ENCODE measurements at regions not wholly inside any gene's neighbourhood (a gene's known extent, or its start where the extent isn't known, plus 50 kb on each side); places are given as distances from the start of the nearest gene placed in this dataset.

- no peak for ATAC-seq
- no peaks in the 10 kb centered on the region for H3K36me3 ChIP-seq
Observed at GRCh38 chr21:22743085-22743484, 1744.9 kb downstream of the NCAM2 start.

GRCh38 chr21:22754746-22755145 lies 1756.5 kb downstream of the NCAM2 start:
- Histone ChIP-seq H3K4me1 (no peaks in the 10 kb centered on the region), H3K27ac (no peak overlapping the region), H3K27me3 (no peaks in the 10 kb centered on the region), H3K4me3 (no peak overlapping the region), H3K36me3 (no peaks in the 10 kb centered on the region), H3K9me3 (no peaks in the 10 kb centered on the region)
- TF ChIP-seq POLR2A (IDR thresholded peaks at IDR 0.05) = no peak
- TF ChIP-seq, protein P1, sequence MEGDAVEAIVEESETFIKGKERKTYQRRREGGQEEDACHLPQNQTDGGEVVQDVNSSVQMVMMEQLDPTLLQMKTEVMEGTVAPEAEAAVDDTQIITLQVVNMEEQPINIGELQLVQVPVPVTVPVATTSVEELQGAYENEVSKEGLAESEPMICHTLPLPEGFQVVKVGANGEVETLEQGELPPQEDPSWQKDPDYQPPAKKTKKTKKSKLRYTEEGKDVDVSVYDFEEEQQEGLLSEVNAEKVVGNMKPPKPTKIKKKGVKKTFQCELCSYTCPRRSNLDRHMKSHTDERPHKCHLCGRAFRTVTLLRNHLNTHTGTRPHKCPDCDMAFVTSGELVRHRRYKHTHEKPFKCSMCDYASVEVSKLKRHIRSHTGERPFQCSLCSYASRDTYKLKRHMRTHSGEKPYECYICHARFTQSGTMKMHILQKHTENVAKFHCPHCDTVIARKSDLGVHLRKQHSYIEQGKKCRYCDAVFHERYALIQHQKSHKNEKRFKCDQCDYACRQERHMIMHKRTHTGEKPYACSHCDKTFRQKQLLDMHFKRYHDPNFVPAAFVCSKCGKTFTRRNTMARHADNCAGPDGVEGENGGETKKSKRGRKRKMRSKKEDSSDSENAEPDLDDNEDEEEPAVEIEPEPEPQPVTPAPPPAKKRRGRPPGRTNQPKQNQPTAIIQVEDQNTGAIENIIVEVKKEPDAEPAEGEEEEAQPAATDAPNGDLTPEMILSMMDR (IDR thresholded peaks at IDR 0.05) = no peak
- ATAC-seq (no peak), DNase-seq (no peak)
- 64% methylated on average over 1 of the region's 1 CpG for WGBS (ENCODE audit: insufficient coverage, low coverage, low lambda C conversion rate, missing lambda C conversion rate)
- intact Hi-C loops (cut with DNase I) = no loop called here

More at GRCh38 chr21:22743085-22743484, 1744.9 kb downstream of the NCAM2 start:
- Histone ChIP-seq H3K4me1 (no peaks in the 10 kb centered on the region), H3K27me3 (no peaks in the 10 kb centered on the region), H3K9me3 (no peaks in the 10 kb centered on the region), H3K4me3 (no peak overlapping the region), H3K27ac (no peak overlapping the region)
- TF ChIP-seq, protein P1 (IDR thresholded peaks at IDR 0.05) = no peak
- TF ChIP-seq POLR2A (IDR thresholded peaks at IDR 0.05) = no peak
- intact Hi-C loops (cut with DNase I) = no loop called here
- DNase-seq = no peak

DNA sequence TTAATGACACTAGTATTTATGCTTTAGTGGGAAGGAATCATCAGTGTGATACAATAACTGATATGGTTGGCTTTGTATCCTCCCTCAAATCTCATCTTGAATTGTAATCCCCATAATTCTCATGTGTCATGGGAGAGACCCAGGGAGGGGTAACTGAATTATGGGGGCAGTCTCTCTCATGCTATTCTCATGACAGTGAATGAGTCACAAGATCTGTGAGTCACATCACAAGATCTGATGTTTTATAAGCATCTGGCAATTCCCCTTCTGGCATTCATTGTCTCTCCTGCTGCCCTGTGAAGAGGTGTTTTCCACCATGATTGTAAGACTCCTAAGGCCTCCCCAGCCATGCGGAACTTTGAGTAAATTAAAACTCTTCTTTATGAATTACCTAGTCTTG lies 1760.3 kb downstream of the NCAM2 start:
- 100% methylated on average over 1 of the region's 1 CpG for WGBS (ENCODE audit: insufficient coverage, low coverage, low lambda C conversion rate, missing lambda C conversion rate)
- no peak for ATAC-seq
- H3K27ac ChIP-seq = no peak overlapping the region

GRCh38 chr21:22762463-22762862 lies 1764.3 kb downstream of the NCAM2 start:
- 60% methylated on average over 2 of the region's 2 CpGs for WGBS (ENCODE audit: insufficient coverage, low coverage, low lambda C conversion rate, missing lambda C conversion rate)

More for the DNA sequence above, 1760.3 kb downstream of the NCAM2 start:
- no peak overlapping the region for H3K4me3 ChIP-seq
- no peaks in the 10 kb centered on the region for H3K9me3 ChIP-seq
- TF ChIP-seq, protein P1 (IDR thresholded peaks at IDR 0.05) = no peak
- no peak for TF ChIP-seq POLR2A (IDR thresholded peaks at IDR 0.05)
- intact Hi-C loops (cut with DNase I) = no loop called here
- H3K4me1 ChIP-seq = no peaks in the 10 kb centered on the region
- no peak for DNase-seq
- H3K36me3 ChIP-seq = no peaks in the 10 kb centered on the region
- H3K27me3 ChIP-seq = no peaks in the 10 kb centered on the region

More at GRCh38 chr21:22762463-22762862, 1764.3 kb downstream of the NCAM2 start:
- intact Hi-C loops (cut with DNase I) = no loop called here
- no peak overlapping the region for H3K27ac ChIP-seq
- H3K4me3 ChIP-seq = no peak overlapping the region
- TF ChIP-seq, protein P1 (IDR thresholded peaks at IDR 0.05) = no peak
- TF ChIP-seq POLR2A (IDR thresholded peaks at IDR 0.05) = no peak
- no peak for DNase-seq
- no peaks in the 10 kb centered on the region for H3K27me3 ChIP-seq
- no peak for ATAC-seq
- no peaks in the 10 kb centered on the region for H3K36me3 ChIP-seq
- no peaks in the 10 kb centered on the region for H3K9me3 ChIP-seq
- no peaks in the 10 kb centered on the region for H3K4me1 ChIP-seq

Data from right lobe of liver (tissue), 6 donors.